ENCODE measurements at regions not wholly inside any gene's neighbourhood (a gene's known extent, or its start where the extent isn't known, plus 50 kb on each side); places are given as distances from the start of the nearest gene placed in this dataset.

DNA sequence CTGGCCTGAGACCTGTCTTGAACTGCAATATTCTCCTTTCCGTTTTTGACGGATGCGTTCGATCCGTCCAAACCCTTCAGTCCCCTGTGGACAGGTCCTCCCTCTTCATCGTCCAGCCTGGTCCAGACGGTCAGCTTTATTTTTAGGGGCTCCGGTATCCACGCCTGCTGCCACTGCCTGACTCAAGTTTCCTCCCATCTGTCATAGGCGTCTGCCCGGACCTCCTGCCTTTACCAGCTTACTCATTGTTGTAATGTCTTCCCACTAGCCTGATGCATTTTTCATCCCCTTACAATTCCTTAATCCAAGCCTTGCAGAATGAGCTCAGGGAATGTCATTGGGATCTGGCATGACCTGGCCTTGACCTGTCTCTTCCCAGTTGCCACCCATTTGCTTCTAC, 145.8 kb downstream of the TENT4A start:
- ChIA-PET POLR2A (no interaction called here), CTCF (no interaction called here)
- H3K9me3 ChIP-seq (ENCODE audit: control extremely low read depth in 1 of 3, control insufficient read depth in 2 of 3, insufficient read depth in 1 of 3, low read length in 2 of 3) = peaks cover 0 to 16% (median 0%) of the 10 kb centered on the region in 3 donors
- H3K36me3 ChIP-seq (replicated peaks in 1 of 2; ENCODE audit: control extremely low read depth in 1 of 2, control insufficient read depth in 1 of 2, extremely low read depth in 1 of 2, insufficient read depth in 2 of 2, low read length in 1 of 2) = no peaks in the 10 kb centered on the region
- H3K27ac ChIP-seq (ENCODE audit: low read length in 2 of 2) = no peak overlapping the region
- Mint-ChIP-seq H3K9me3 (ENCODE audit: insufficient read depth) (no peaks in the 10 kb centered on the region), H3K27ac (no peak overlapping the region), H3K4me3 (no peak overlapping the region), H3K27me3 (no peaks in the 10 kb centered on the region), H3K4me1 (no peaks in the 10 kb centered on the region)
- no peak for DNase-seq
- no peak overlapping the region for H3K4me2 ChIP-seq (replicated peaks; ENCODE audit: low read depth, low read length, poor library complexity, severe bottlenecking)
- H3K4me3 ChIP-seq (ENCODE audit: control extremely low read depth in 1 of 5, extremely low read depth in 1 of 5, insufficient read depth in 1 of 5, low read depth in 2 of 5, low read length in 4 of 5) = no peak overlapping the region
- no peak for ATAC-seq (ENCODE audit: low read depth)
- 97% methylated on average over 11 of the region's 11 CpGs for WGBS (ENCODE audit: insufficient coverage)
- no peaks in the 10 kb centered on the region for H4K20me1 ChIP-seq (ENCODE audit: control insufficient read depth, insufficient read depth, low read length, poor library complexity, severe bottlenecking)
- H3K27me3 ChIP-seq (replicated peaks in 1 of 4; ENCODE audit: control extremely low read depth in 1 of 4, control insufficient read depth in 3 of 4, insufficient read depth in 4 of 4, low read length in 3 of 4) = no peaks in the 10 kb centered on the region
- H3K9ac ChIP-seq (ENCODE audit: low read length) = no peak overlapping the region
- intact Hi-C loops (cut with micrococcal nuclease) = no loop called here
- H3K79me2 ChIP-seq (ENCODE audit: control insufficient read depth, insufficient read depth, low read length) = no peaks in the 10 kb centered on the region
- H3K4me1 ChIP-seq (ENCODE audit: control insufficient read depth in 2 of 2, insufficient read depth in 2 of 2, low read length in 2 of 2) = no peaks in the 10 kb centered on the region
- H2AFZ ChIP-seq (ENCODE audit: insufficient read depth, low read depth, low read length, poor library complexity, severe bottlenecking) = no peak overlapping the region
- TF ChIP-seq, protein P1, sequence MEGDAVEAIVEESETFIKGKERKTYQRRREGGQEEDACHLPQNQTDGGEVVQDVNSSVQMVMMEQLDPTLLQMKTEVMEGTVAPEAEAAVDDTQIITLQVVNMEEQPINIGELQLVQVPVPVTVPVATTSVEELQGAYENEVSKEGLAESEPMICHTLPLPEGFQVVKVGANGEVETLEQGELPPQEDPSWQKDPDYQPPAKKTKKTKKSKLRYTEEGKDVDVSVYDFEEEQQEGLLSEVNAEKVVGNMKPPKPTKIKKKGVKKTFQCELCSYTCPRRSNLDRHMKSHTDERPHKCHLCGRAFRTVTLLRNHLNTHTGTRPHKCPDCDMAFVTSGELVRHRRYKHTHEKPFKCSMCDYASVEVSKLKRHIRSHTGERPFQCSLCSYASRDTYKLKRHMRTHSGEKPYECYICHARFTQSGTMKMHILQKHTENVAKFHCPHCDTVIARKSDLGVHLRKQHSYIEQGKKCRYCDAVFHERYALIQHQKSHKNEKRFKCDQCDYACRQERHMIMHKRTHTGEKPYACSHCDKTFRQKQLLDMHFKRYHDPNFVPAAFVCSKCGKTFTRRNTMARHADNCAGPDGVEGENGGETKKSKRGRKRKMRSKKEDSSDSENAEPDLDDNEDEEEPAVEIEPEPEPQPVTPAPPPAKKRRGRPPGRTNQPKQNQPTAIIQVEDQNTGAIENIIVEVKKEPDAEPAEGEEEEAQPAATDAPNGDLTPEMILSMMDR (IDR thresholded peaks at IDR 0.05) = no peak
- no peak for TF ChIP-seq EZH2 (IDR thresholded peaks at IDR 0.05; ENCODE audit: borderline replicate concordance, insufficient read depth, low read depth, low read length, poor library complexity, severe bottlenecking)

DNA sequence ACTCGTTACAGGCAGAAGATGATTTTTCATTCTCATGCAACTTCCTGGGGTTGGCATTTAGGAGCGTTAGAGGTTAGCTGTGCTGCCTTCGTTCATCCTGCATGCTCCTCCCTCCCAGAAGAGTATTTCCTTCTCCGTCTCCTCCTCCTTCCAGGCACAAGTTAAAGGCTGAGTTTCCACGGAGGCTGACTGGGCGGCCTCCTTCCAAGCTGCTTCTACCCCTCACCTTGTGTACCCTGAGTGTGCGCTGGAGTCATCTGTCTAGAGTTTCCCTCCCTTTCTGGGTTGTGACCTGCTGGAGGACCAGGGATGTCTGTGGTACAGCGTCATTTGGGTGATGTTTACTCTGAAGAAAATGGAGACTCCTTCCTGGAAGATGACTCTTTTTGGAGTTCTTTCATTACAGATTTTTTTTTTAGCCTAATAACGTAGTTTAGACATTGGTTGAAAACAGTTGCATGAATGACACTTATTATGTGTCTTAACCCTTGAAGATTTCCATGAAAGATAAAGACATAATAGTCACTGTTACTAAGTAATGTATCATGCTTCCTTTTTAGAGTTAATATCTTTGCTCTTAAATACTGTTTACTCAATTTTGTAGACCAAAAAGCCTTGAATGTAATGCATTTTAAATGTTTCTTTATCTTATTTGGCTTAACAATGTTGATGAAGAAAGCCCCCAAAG, 146.9 kb downstream of the TENT4A start:
- no peak for TF ChIP-seq EZH2 (IDR thresholded peaks at IDR 0.05; ENCODE audit: borderline replicate concordance, insufficient read depth, low read depth, low read length, poor library complexity, severe bottlenecking)
- TF ChIP-seq, protein P1 (IDR thresholded peaks at IDR 0.05) = no peak
- H2AFZ ChIP-seq (ENCODE audit: insufficient read depth, low read depth, low read length, poor library complexity, severe bottlenecking) = no peak overlapping the region
- H3K4me2 ChIP-seq (replicated peaks; ENCODE audit: low read depth, low read length, poor library complexity, severe bottlenecking) = no peak overlapping the region
- Mint-ChIP-seq H3K4me3 (no peak overlapping the region), H3K27me3 (no peaks in the 10 kb centered on the region), H3K9me3 (ENCODE audit: insufficient read depth) (no peaks in the 10 kb centered on the region), H3K27ac (no peak overlapping the region), H3K4me1 (no peaks in the 10 kb centered on the region)
- no peaks in the 10 kb centered on the region for H3K79me2 ChIP-seq (ENCODE audit: control insufficient read depth, insufficient read depth, low read length)
- H3K4me3 ChIP-seq (ENCODE audit: control extremely low read depth in 1 of 5, extremely low read depth in 1 of 5, insufficient read depth in 1 of 5, low read depth in 2 of 5, low read length in 4 of 5) = no peak overlapping the region
- no peaks in the 10 kb centered on the region for H3K36me3 ChIP-seq (replicated peaks in 1 of 2; ENCODE audit: control extremely low read depth in 1 of 2, control insufficient read depth in 1 of 2, extremely low read depth in 1 of 2, insufficient read depth in 2 of 2, low read length in 1 of 2)
- no peak for ATAC-seq (ENCODE audit: low read depth)
- ChIA-PET CTCF (no interaction called here), POLR2A (no interaction called here)
- H3K9me3 ChIP-seq (ENCODE audit: control extremely low read depth in 1 of 3, control insufficient read depth in 2 of 3, insufficient read depth in 1 of 3, low read length in 2 of 3) = peaks cover 0 to 12% (median 0%) of the 10 kb centered on the region in 3 donors
- WGBS (ENCODE audit: insufficient coverage) = 53% methylated on average over 3 of the region's 9 CpGs
- H3K27me3 ChIP-seq (replicated peaks in 1 of 4; ENCODE audit: control extremely low read depth in 1 of 4, control insufficient read depth in 3 of 4, insufficient read depth in 4 of 4, low read length in 3 of 4) = no peaks in the 10 kb centered on the region
- no peak overlapping the region for H3K27ac ChIP-seq (ENCODE audit: low read length in 2 of 2)
- H4K20me1 ChIP-seq (ENCODE audit: control insufficient read depth, insufficient read depth, low read length, poor library complexity, severe bottlenecking) = no peaks in the 10 kb centered on the region
- no peak overlapping the region for H3K9ac ChIP-seq (ENCODE audit: low read length)
- intact Hi-C loops (cut with micrococcal nuclease) = no loop called here
- H3K4me1 ChIP-seq (ENCODE audit: control insufficient read depth in 2 of 2, insufficient read depth in 2 of 2, low read length in 2 of 2) = no peaks in the 10 kb centered on the region
- no peak for DNase-seq
